GM23248 (cell line): ENCODE measurements at regions not wholly inside any gene's neighbourhood (a gene's known extent, or its start where the extent isn't known, plus 50 kb on each side); places are given as distances from the start of the nearest gene placed in this dataset.

Experiments used
- DNase-seq: peaks from one replicate; pipeline ENCODE4 v3.0.0-alpha.2; 2015
- H2AFZ ChIP-seq: fragments of 200-600 bp; sonication (generic); 2 replicates; pipeline ENCODE4 v1.6.1; 2016; ENCODE audit warnings: antibody characterized with exemption
- H3F3A ChIP-seq: fragments of 200-600 bp; sonication (generic); 2 replicates; pipeline ENCODE4 v1.6.1; 2016; ENCODE audit warnings: mild to moderate bottlenecking, antibody characterized with exemption, mixed run types; ENCODE audit not compliant: insufficient read depth
- H3K27ac ChIP-seq: fragments of 200-600 bp; sonication (generic); 2 replicates; pipeline ENCODE4 v1.5.1; 2016; ENCODE audit warnings: mild to moderate bottlenecking
- H3K27me3 ChIP-seq: fragments of 200-600 bp; sonication (generic); replicated peaks from 2 replicates; pipeline ENCODE4 v1.6.1; 2016; ENCODE audit warnings: mild to moderate bottlenecking; ENCODE audit not compliant: insufficient read depth
- H3K36me3 ChIP-seq: fragments of 200-600 bp; sonication (generic); 2 replicates; pipeline ENCODE4 v1.6.1; 2016; ENCODE audit warnings: low read depth, mild to moderate bottlenecking
- H3K4me1 ChIP-seq: fragments of 200-600 bp; sonication (generic); 2 replicates; pipeline ENCODE4 v1.6.1; 2016; ENCODE audit warnings: mild to moderate bottlenecking; ENCODE audit not compliant: insufficient read depth
- H3K4me2 ChIP-seq: fragments of 200-600 bp; sonication (generic); one replicate; pipeline ENCODE4 v1.6.1; 2016; ENCODE audit warnings: mild to moderate bottlenecking; ENCODE audit not compliant: unreplicated experiment
- H3K4me3 ChIP-seq: fragments of 200-600 bp; sonication (generic); 2 replicates; pipeline ENCODE4 v1.5.1; 2016; ENCODE audit warnings: mild to moderate bottlenecking
- H3K79me2 ChIP-seq: fragments of 200-600 bp; sonication (generic); 2 replicates; pipeline ENCODE4 v1.6.1; 2016; ENCODE audit warnings: mild to moderate bottlenecking; ENCODE audit not compliant: insufficient read depth
- H3K9ac ChIP-seq: fragments of 200-600 bp; sonication (generic); 2 replicates; pipeline ENCODE4 v1.6.1; 2016; ENCODE audit warnings: mild to moderate bottlenecking
- H3K9me2 ChIP-seq: fragments of 200-600 bp; sonication (generic); 2 replicates; pipeline ENCODE4 v1.6.1; 2016; ENCODE audit warnings: mixed run types, mild to moderate bottlenecking, moderate library complexity; ENCODE audit not compliant: insufficient read depth
- H3K9me3 ChIP-seq: fragments of 200-600 bp; sonication (generic); one replicate; pipeline ENCODE4 v1.6.1; 2017; ENCODE audit warnings: low read depth
- H4K20me1 ChIP-seq: fragments of 200-600 bp; sonication (generic); 2 replicates; pipeline ENCODE4 v1.6.0; 2016; ENCODE audit not compliant: insufficient read depth
- EZH2 ChIP-seq: fragments of 200-600 bp; sonication (generic); IDR thresholded peaks from 2 replicates; pipeline ENCODE4 v1.6.1; 2018; ENCODE audit warnings: antibody characterized with exemption, mild to moderate bottlenecking; ENCODE audit not compliant: insufficient read depth, poor library complexity, severe bottlenecking
- EZH2phosphoT487 ChIP-seq: fragments of 200-600 bp; sonication (generic); IDR thresholded peaks from 2 replicates; pipeline ENCODE4 v1.6.1; 2018; ENCODE audit warnings: antibody characterized with exemption, moderate library complexity, mild to moderate bottlenecking, low read depth; ENCODE audit not compliant: insufficient read depth
- WGBS, 2 experiments: methylation state at CpG; one replicate each; pipeline ENCODE4 v1.1.6; 2015 to 2017; ENCODE audit warnings: low lambda C conversion rate in 2 of 2, low coverage in 1 of 2; ENCODE audit errors: missing lambda C conversion rate in 2 of 2; 5-methylcytosine and 5-hydroxymethylcytosine counted together
- in situ Hi-C: fragments of 300-500 bp; cut with MboI; formaldehyde crosslinking; loops from 2 replicates; pipeline ENCODE4 v1.15.0; 2020

GRCh38 chr14:86088156-86088555 is 558.2 kb downstream of the FLRT2 start:
- no peaks in the 10 kb centered on the region for H3K79me2 ChIP-seq
- in situ Hi-C loops = no loop called here
- H2AFZ ChIP-seq = no peak overlapping the region
- H3K27ac ChIP-seq = no peak overlapping the region
- no peak overlapping the region for H3K9ac ChIP-seq
- H3K4me1 ChIP-seq = no peaks in the 10 kb centered on the region
- no peak overlapping the region for H3K4me3 ChIP-seq
- H3K9me2 ChIP-seq = no peaks in the 10 kb centered on the region
- no peaks in the 10 kb centered on the region for H3K27me3 ChIP-seq
- H3K36me3 ChIP-seq = no peaks in the 10 kb centered on the region
- TF ChIP-seq EZH2phosphoT487 (no peak), EZH2 (no peak)
- DNase-seq = no peak
- WGBS, 2 experiments = 26 to 29% methylated on average over 1 of the region's 1 CpG
- H3F3A ChIP-seq = no peaks in the 10 kb centered on the region
- H3K9me3 ChIP-seq = no peaks in the 10 kb centered on the region
- no peak overlapping the region for H3K4me2 ChIP-seq
- no peaks in the 10 kb centered on the region for H4K20me1 ChIP-seq

DNA sequence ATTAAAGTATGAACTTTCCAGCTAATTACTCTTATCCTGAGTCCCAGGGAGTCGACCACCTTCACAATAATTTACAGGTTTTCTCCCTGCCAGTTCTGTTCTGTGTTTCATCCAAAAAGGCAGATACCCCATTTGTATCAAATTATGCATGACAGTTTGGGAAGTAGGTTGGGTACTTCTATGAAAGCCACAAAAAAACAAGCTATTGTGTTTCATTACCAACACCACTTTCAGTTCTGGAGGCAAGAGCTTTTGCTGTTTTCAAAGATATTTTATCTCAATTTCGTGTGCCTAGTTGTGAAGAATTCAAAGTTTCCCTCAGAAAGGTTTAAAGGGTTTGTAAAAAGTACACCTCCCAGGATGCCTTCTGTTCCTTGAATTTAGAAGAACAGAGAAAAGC is 557.4 kb downstream of the FLRT2 start:
- H3K27me3 ChIP-seq = no peaks in the 10 kb centered on the region
- H3K9me2 ChIP-seq = no peaks in the 10 kb centered on the region
- H3K9ac ChIP-seq = no peak overlapping the region
- no peaks in the 10 kb centered on the region for H4K20me1 ChIP-seq
- no peak for DNase-seq
- H3K4me3 ChIP-seq = no peak overlapping the region
- H3K4me2 ChIP-seq = no peak overlapping the region
- no peaks in the 10 kb centered on the region for H3K79me2 ChIP-seq
- no peaks in the 10 kb centered on the region for H3K9me3 ChIP-seq
- TF ChIP-seq EZH2 (no peak), EZH2phosphoT487 (no peak)
- no peaks in the 10 kb centered on the region for H3K4me1 ChIP-seq
- no peak overlapping the region for H2AFZ ChIP-seq
- in situ Hi-C loops = no loop called here
- whole genome bisulfite sequencing, 2 experiments = 2% methylated on average over 2 of the region's 2 CpGs
- no peaks in the 10 kb centered on the region for H3K36me3 ChIP-seq
- no peak overlapping the region for H3K27ac ChIP-seq
- H3F3A ChIP-seq = no peaks in the 10 kb centered on the region

DNA sequence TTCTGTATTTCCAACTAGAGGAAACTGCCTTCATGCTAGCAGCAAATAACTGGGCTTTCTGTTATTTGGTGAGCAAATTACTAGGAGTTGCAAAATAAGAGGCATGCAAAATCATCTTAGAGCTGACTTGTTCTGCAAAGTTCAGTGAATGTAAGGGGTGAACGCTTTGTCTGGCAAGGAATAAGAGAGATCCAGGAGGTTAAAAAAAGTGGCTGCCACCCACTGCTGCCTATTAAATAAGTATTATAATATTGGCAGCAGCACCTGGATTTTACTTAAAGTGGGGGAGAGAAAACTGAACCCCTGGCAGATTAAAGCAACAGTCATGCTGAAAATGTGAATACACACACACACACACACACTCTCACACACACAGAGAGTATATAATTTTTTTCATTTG is 557.0 kb downstream of the FLRT2 start:
- no peak for DNase-seq
- no peaks in the 10 kb centered on the region for H3K79me2 ChIP-seq
- H3F3A ChIP-seq = no peaks in the 10 kb centered on the region
- H3K4me3 ChIP-seq = no peak overlapping the region
- H2AFZ ChIP-seq = no peak overlapping the region
- in situ Hi-C loops = no loop called here
- H3K9me3 ChIP-seq = no peaks in the 10 kb centered on the region
- H3K27ac ChIP-seq = no peak overlapping the region
- H3K4me2 ChIP-seq = no peak overlapping the region
- TF ChIP-seq EZH2phosphoT487 (no peak), EZH2 (no peak)
- WGBS, 2 experiments = 13 to 29% methylated on average over 1 of the region's 1 CpG
- no peaks in the 10 kb centered on the region for H4K20me1 ChIP-seq
- H3K27me3 ChIP-seq = no peaks in the 10 kb centered on the region
- no peaks in the 10 kb centered on the region for H3K36me3 ChIP-seq
- no peaks in the 10 kb centered on the region for H3K9me2 ChIP-seq
- no peak overlapping the region for H3K9ac ChIP-seq
- H3K4me1 ChIP-seq = no peaks in the 10 kb centered on the region

DNA sequence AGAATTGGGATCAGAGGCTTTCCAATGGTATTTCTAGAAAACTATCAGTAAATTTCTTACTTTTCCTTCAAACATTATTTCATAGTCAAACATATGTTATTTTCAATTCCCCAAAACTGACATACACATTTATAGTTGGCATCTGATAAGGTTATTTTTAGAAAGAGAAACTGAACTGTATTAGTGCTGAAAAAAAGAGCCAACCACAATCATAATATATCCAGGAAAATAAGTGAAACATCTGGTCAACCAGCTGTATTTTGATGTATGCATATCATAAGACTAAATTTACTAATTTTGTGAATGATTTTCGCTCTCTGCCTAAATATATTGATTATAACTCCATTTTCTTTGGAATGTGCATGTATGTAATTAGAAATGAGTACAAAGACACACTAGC is 554.2 kb downstream of the FLRT2 start:
- no peaks in the 10 kb centered on the region for H3K9me2 ChIP-seq
- H3K9me3 ChIP-seq = no peaks in the 10 kb centered on the region
- H4K20me1 ChIP-seq = no peaks in the 10 kb centered on the region
- no peaks in the 10 kb centered on the region for H3K36me3 ChIP-seq
- no peaks in the 10 kb centered on the region for H3K27me3 ChIP-seq
- no peaks in the 10 kb centered on the region for H3K79me2 ChIP-seq
- H3K4me3 ChIP-seq = no peak overlapping the region
- H3K27ac ChIP-seq = no peak overlapping the region
- no peak overlapping the region for H3K9ac ChIP-seq
- no peaks in the 10 kb centered on the region for H3F3A ChIP-seq
- in situ Hi-C loops = no loop called here
- no peaks in the 10 kb centered on the region for H3K4me1 ChIP-seq
- H3K4me2 ChIP-seq = no peak overlapping the region
- 2 to 8% methylated on average over 1 of the region's 1 CpG for WGBS, 2 experiments
- H2AFZ ChIP-seq = no peak overlapping the region
- TF ChIP-seq EZH2 = no peak
- TF ChIP-seq EZH2phosphoT487 = no peak
- DNase-seq = no peak

DNA sequence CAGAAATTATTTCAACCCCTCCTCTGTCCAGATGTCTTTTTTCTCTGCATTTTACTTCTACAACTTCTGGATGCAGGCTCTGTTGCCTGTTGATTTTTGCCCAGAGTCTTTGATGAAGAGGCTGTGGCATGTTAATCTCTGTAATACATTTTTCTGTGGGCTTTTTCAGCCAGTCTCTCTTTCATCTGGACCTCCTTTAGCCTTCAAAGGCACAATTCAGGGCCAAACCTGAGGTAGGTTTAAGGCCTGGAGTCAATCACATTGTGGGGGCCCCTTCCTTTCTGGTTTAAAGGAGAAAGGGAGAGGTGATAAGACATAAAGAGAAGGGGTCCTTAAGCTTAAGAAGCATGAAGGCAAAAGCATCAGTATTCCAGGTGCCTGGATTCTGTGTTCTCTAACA is 553.7 kb downstream of the FLRT2 start:
- Histone ChIP-seq H3K9me3 (no peaks in the 10 kb centered on the region), H3K27ac (no peak overlapping the region), H3K4me2 (no peak overlapping the region), H3K9me2 (no peaks in the 10 kb centered on the region), H3K4me1 (no peaks in the 10 kb centered on the region), H3K27me3 (no peaks in the 10 kb centered on the region), H3K79me2 (no peaks in the 10 kb centered on the region), H4K20me1 (no peaks in the 10 kb centered on the region), H3F3A (no peaks in the 10 kb centered on the region), H3K4me3 (no peak overlapping the region), H3K36me3 (no peaks in the 10 kb centered on the region), H3K9ac (no peak overlapping the region), H2AFZ (no peak overlapping the region)
- in situ Hi-C loops = no loop called here
- DNase-seq = no peak
- TF ChIP-seq EZH2 (no peak), EZH2phosphoT487 (no peak)
